Osteoblast (primary cell): ENCODE measurements at regions not wholly inside any gene's neighbourhood (a gene's known extent, or its start where the extent isn't known, plus 50 kb on each side); places are given as distances from the start of the nearest gene placed in this dataset.

Experiments
- DNase-seq: peaks from one replicate; pipeline ENCODE4 v3.0.0; 2011; ENCODE audit warnings: low spot score, mixed read lengths; ENCODE audit not compliant: insufficient read length; ENCODE audit errors: missing footprints
- H2AFZ ChIP-seq: 2 replicates; pipeline ENCODE4 v1.6.0; 2011; ENCODE audit warnings: mild to moderate bottlenecking, low read length
- H3K27ac ChIP-seq: 2 replicates; pipeline ENCODE4 v1.5.1; 2011; ENCODE audit warnings: mild to moderate bottlenecking, low read depth, low read length, moderate library complexity
- H3K27me3 ChIP-seq: 2 replicates; pipeline ENCODE4 v1.6.0; 2012; ENCODE audit warnings: mild to moderate bottlenecking, control low read depth, inconsistent platforms, low read length, moderate library complexity; ENCODE audit not compliant: insufficient read depth
- H3K36me3 ChIP-seq: 2 replicates; pipeline ENCODE4 v1.5.1; 2011; ENCODE audit warnings: mild to moderate bottlenecking, low read length, control low read depth, moderate library complexity; ENCODE audit not compliant: insufficient read depth
- H3K4me1 ChIP-seq: 2 replicates; pipeline ENCODE4 v1.5.1; 2011; ENCODE audit warnings: mild to moderate bottlenecking, low read length, control low read depth, moderate library complexity; ENCODE audit not compliant: insufficient read depth
- H3K4me2 ChIP-seq: 2 replicates; pipeline ENCODE4 v1.6.0; 2011; ENCODE audit warnings: mild to moderate bottlenecking, low read length; ENCODE audit not compliant: insufficient read depth
- H3K4me3 ChIP-seq: fragments of 200-600 bp; sonication (generic); 3 replicates; pipeline ENCODE4 v1.5.1; 2012; ENCODE audit warnings: mild to moderate bottlenecking, low read length, inconsistent platforms; ENCODE audit not compliant: insufficient read depth
- H3K79me2 ChIP-seq: 2 replicates; pipeline ENCODE4 v1.6.0; 2012; ENCODE audit warnings: mild to moderate bottlenecking, low read length, control low read depth, inconsistent platforms; ENCODE audit not compliant: insufficient read depth
- H3K9me3 ChIP-seq: 2 replicates; pipeline ENCODE4 v1.5.1; 2011; ENCODE audit warnings: low read depth, low read length, control low read depth
- H4K20me1 ChIP-seq: 2 replicates; pipeline ENCODE4 v1.6.0; 2012; ENCODE audit warnings: mild to moderate bottlenecking, low read length, control low read depth; ENCODE audit not compliant: insufficient read depth
- CTCF ChIP-seq: IDR thresholded peaks from 2 replicates; pipeline ENCODE4 v1.5.1; 2011; ENCODE audit warnings: mild to moderate bottlenecking, low read depth, low read length, moderate library complexity; ENCODE audit errors: extremely low read depth

- TF ChIP-seq CTCF, result no peak
- no peaks in the 10 kb centered on the region for H3K79me2 ChIP-seq
- H3K4me1 ChIP-seq, result no peaks in the 10 kb centered on the region
- H3K36me3 ChIP-seq, result no peaks in the 10 kb centered on the region
- H3K4me2 ChIP-seq, result no peak overlapping the region
- no peak overlapping the region for H2AFZ ChIP-seq
- no peak overlapping the region for H3K27ac ChIP-seq
- no peak for DNase-seq
- no peaks in the 10 kb centered on the region for H4K20me1 ChIP-seq
- H3K9me3 ChIP-seq, result no peaks in the 10 kb centered on the region
- no peak overlapping the region for H3K4me3 ChIP-seq
- H3K27me3 ChIP-seq, result no peaks in the 10 kb centered on the region
Observed at GRCh38 chr10:57723305-57723704, 544.4 kb downstream of the IPMK start.

GRCh38 chr10:57716884-57717283 is 550.8 kb downstream of the IPMK start:
- H3K9me3 ChIP-seq, result no peaks in the 10 kb centered on the region
- no peak overlapping the region for H3K27ac ChIP-seq
- no peak overlapping the region for H3K4me3 ChIP-seq
- no peak overlapping the region for H3K4me2 ChIP-seq
- peak; percentile 47 for TF ChIP-seq CTCF
- H3K79me2 ChIP-seq, result no peaks in the 10 kb centered on the region
- no peak for DNase-seq
- H3K27me3 ChIP-seq, result no peaks in the 10 kb centered on the region
- H3K36me3 ChIP-seq, result no peaks in the 10 kb centered on the region
- no peaks in the 10 kb centered on the region for H4K20me1 ChIP-seq
- no peak overlapping the region for H2AFZ ChIP-seq
- no peaks in the 10 kb centered on the region for H3K4me1 ChIP-seq

GRCh38 chr10:57715233-57715632 is 552.5 kb downstream of the IPMK start:
- H3K9me3 ChIP-seq, result no peaks in the 10 kb centered on the region
- no peak for TF ChIP-seq CTCF
- H2AFZ ChIP-seq, result no peak overlapping the region
- DNase-seq, result no peak
- no peaks in the 10 kb centered on the region for H3K27me3 ChIP-seq
- no peak overlapping the region for H3K27ac ChIP-seq
- H3K4me2 ChIP-seq, result no peak overlapping the region
- no peaks in the 10 kb centered on the region for H4K20me1 ChIP-seq
- H3K4me3 ChIP-seq, result no peak overlapping the region
- H3K36me3 ChIP-seq, result no peaks in the 10 kb centered on the region
- H3K79me2 ChIP-seq, result no peaks in the 10 kb centered on the region
- no peaks in the 10 kb centered on the region for H3K4me1 ChIP-seq

GRCh38 chr10:57707300-57707658 is 560.4 kb downstream of the IPMK start:
- TF ChIP-seq CTCF, result no peak
- DNase-seq, result no peak
- Histone ChIP-seq H3K4me3 (no peak overlapping the region), H2AFZ (no peak overlapping the region), H3K4me2 (no peak overlapping the region), H3K79me2 (no peaks in the 10 kb centered on the region), H3K4me1 (peaks cover 7% of the 10 kb centered on the region), H4K20me1 (no peaks in the 10 kb centered on the region), H3K27ac (no peak overlapping the region), H3K9me3 (no peaks in the 10 kb centered on the region), H3K36me3 (no peaks in the 10 kb centered on the region), H3K27me3 (no peaks in the 10 kb centered on the region)
